GM23338 (cell line): ENCODE measurements at regions not wholly inside any gene's neighbourhood (a gene's known extent, or its start where the extent isn't known, plus 50 kb on each side); places are given as distances from the start of the nearest gene placed in this dataset.

Experiments
- POLR2AphosphoS5 ChIP-seq: IDR thresholded peaks from 2 replicates; pipeline ENCODE4 v1.6.1; 2016; ENCODE audit warnings: antibody characterized with exemption, low read depth
- ZNF114 ChIP-seq: fragments of 250-450 bp; sonication (Bioruptor Pico); IDR thresholded peaks from 2 replicates; pipeline ENCODE4 v1.5.0; 2020; ENCODE audit warnings: mild to moderate bottlenecking, moderate library complexity

DNA sequence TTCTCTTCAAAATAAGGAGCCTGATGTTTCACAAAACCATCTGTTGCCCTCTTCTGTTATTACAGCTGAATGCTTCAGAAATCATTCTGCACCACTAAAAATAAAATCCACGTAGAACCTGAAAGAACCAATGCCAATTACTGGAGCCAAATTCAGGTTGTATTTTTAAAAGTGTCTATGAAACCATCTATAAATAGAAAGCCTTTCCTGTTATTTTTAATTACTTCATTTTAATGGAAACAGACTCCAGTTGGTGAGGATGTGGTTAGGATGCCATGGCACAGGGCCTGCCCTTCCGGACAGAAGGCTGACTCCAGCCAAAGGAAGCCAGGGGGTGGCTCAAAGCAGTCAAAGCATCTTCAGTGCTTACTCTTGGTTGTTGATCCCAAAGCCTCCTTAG lies 119.8 kb downstream of the TENT4A start:
- no peak for TF ChIP-seq POLR2AphosphoS5
- TF ChIP-seq ZNF114, result no peak
